Adrenal gland (tissue), 9 donors: ENCODE measurements at regions not wholly inside any gene's neighbourhood (a gene's known extent, or its start where the extent isn't known, plus 50 kb on each side); places are given as distances from the start of the nearest gene placed in this dataset.

Source experiments
- DNase-seq, 7 donors: peaks; one replicate each; pipeline ENCODE4 v3.0.0-alpha.2; 2019 to 2020
- H3K27ac ChIP-seq, 5 donors: fragments of 200-600 bp; sonication (generic) in 4 of 5; 1 replicate in 3 of 5; 2 replicates in 2 of 5; pipeline versions ENCODE4 v1.5.1 to v1.8.0; 2016 to 2020; ENCODE audit warnings: mild to moderate bottlenecking in 1 of 5
- H3K27me3 ChIP-seq: fragments of 200-600 bp; 2 replicates; pipeline ENCODE4 v1.8.0; 2021
- H3K36me3 ChIP-seq, 2 donors: fragments of 200-600 bp; replicated peaks in 1 of 2; 1 replicate in 1 of 2; 2 replicates in 1 of 2; pipeline versions ENCODE4 v1.5.1 to v1.8.0; 2018 to 2022
- H3K4me1 ChIP-seq, 2 donors: fragments of 200-600 bp; replicated peaks in 1 of 2; 1 replicate in 1 of 2; 2 replicates in 1 of 2; pipeline versions ENCODE4 v1.5.1 to v1.8.0; 2018 to 2021
- H3K4me3 ChIP-seq, 4 donors: fragments of 200-600 bp; sonication (generic) in 3 of 4; one replicate each; pipeline ENCODE4 v1.5.1; 2016 to 2018
- H3K9me3 ChIP-seq, 3 donors: fragments of 200-600 bp; sonication (generic) in 1 of 3; replicated peaks in 1 of 3; 1 replicate in 2 of 3; 2 replicates in 1 of 3; pipeline versions ENCODE4 v1.5.1 to v1.8.0; 2016 to 2021
- POLR2A ChIP-seq, 2 donors: fragments of 450-650 bp; IDR thresholded peaks; one replicate each; pipeline ENCODE4 v1.6.1; 2017; ENCODE audit warnings: antibody characterized with exemption in 2 of 2, mild to moderate bottlenecking in 2 of 2, moderate library complexity in 1 of 2
- WGBS, 4 donors: extraction: QIAGEN DNeasy Blood & Tissue Kit in 2 of 4; methylation state at CpG; one replicate each; pipeline versions ENCODE4 v1.1.5 to v1.1.7; 2013 to 2017; 5-methylcytosine and 5-hydroxymethylcytosine counted together
- intact Hi-C, 2 donors: fragments of 100-400 bp; cut with DNase I; formaldehyde crosslinking; loops; one replicate each; pipeline versions ENCODE4 v1.14.1 to v1.15.0; 2022 to 2023
- TF ChIP-seq, protein P1 (sequence below), 6 experiments: fragments of 450-650 bp in 4 of 6; fragments of 200-600 bp in 2 of 6; sonication (generic) in 1 of 6; IDR thresholded peaks; 1 replicate in 5 of 6; 2 replicates in 1 of 6; pipeline versions ENCODE4 v1.5.1 to v1.8.0; 2016 to 2021; ENCODE audit warnings: antibody characterized with exemption in 6 of 6, mild to moderate bottlenecking in 2 of 6, moderate library complexity in 1 of 6
- donor health status: healthy with polysubstance abuse.
- donor health status: Bipolar disorder and iron deficiency.
- donor health status: DM: yes; HTN: yes; CAD: no.
- donor health status: DM: no; HTN: no; CAD: no.
- donor health status: DM: no; HTN: no; CAD: no.

DNA sequence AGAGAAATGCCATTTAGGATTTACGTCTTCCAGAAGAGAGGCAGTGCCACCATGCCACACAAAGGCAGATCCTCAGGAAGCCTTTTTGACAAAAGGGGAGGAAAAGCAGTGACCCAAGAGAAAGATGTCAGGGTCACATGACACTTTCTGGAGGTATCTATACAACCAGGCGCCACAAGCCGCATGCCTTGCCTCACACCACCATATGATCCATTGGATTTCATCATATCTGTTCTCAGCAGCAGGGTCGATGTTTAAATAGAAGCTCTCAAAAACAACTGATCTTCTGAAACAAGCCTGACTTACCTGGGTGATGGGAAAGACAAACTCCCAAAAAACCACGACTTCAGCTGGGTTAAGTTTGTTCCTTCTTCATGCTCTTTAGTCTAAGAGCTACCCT is 52.5 kb upstream of the UNC5B start:
- Histone ChIP-seq H3K9me3 (no peaks in the 10 kb centered on the region), H3K4me1 (no peaks in the 10 kb centered on the region), H3K27ac (no peak overlapping the region), H3K27me3 (no peaks in the 10 kb centered on the region), H3K4me3 (no peak overlapping the region), H3K36me3 (no peaks in the 10 kb centered on the region)
- intact Hi-C loops: no loop called here
- WGBS, 4 donors: 87 to 90% (median 88%) methylated on average over 5 of the region's 5 CpGs
- no peak for DNase-seq
- no peak for TF ChIP-seq POLR2A (IDR thresholded peaks at IDR 0.05)
- TF ChIP-seq, protein P1, sequence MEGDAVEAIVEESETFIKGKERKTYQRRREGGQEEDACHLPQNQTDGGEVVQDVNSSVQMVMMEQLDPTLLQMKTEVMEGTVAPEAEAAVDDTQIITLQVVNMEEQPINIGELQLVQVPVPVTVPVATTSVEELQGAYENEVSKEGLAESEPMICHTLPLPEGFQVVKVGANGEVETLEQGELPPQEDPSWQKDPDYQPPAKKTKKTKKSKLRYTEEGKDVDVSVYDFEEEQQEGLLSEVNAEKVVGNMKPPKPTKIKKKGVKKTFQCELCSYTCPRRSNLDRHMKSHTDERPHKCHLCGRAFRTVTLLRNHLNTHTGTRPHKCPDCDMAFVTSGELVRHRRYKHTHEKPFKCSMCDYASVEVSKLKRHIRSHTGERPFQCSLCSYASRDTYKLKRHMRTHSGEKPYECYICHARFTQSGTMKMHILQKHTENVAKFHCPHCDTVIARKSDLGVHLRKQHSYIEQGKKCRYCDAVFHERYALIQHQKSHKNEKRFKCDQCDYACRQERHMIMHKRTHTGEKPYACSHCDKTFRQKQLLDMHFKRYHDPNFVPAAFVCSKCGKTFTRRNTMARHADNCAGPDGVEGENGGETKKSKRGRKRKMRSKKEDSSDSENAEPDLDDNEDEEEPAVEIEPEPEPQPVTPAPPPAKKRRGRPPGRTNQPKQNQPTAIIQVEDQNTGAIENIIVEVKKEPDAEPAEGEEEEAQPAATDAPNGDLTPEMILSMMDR (IDR thresholded peaks at IDR 0.05): no peak

DNA sequence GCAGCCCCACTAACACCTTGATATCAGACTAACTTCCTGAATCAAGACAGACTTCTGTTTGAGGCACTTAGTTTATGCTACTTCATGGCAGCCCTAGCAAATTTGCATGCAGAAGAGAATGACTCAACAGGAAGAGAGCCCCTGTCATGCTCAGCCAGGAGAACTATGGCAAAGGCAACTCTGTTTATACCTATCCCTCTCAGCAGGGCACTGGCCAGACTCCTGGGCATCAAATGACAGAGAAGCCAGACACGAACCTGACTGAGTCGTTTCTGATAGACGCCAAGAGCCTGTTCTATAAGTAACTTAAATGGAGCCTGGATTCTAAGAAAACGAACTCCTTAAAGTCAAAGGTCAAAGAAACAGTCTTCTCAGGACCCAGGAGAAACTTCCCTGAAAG is 50.9 kb upstream of the UNC5B start:
- no peak for TF ChIP-seq POLR2A (IDR thresholded peaks at IDR 0.05)
- TF ChIP-seq, protein P1 (IDR thresholded peaks at IDR 0.05): no peak
- intact Hi-C loops: no loop called here
- H3K4me3 ChIP-seq: no peak overlapping the region
- no peaks in the 10 kb centered on the region for H3K4me1 ChIP-seq
- no peak overlapping the region for H3K27ac ChIP-seq
- H3K27me3 ChIP-seq: no peaks in the 10 kb centered on the region
- 73 to 77% (median 74%) methylated on average over 4 of the region's 4 CpGs for WGBS, 4 donors
- DNase-seq: no peak
- H3K9me3 ChIP-seq: no peaks in the 10 kb centered on the region
- H3K36me3 ChIP-seq: no peaks in the 10 kb centered on the region
